ENCODE measurements at regions not wholly inside any gene's neighbourhood (a gene's known extent, or its start where the extent isn't known, plus 50 kb on each side); places are given as distances from the start of the nearest gene placed in this dataset.

DNA sequence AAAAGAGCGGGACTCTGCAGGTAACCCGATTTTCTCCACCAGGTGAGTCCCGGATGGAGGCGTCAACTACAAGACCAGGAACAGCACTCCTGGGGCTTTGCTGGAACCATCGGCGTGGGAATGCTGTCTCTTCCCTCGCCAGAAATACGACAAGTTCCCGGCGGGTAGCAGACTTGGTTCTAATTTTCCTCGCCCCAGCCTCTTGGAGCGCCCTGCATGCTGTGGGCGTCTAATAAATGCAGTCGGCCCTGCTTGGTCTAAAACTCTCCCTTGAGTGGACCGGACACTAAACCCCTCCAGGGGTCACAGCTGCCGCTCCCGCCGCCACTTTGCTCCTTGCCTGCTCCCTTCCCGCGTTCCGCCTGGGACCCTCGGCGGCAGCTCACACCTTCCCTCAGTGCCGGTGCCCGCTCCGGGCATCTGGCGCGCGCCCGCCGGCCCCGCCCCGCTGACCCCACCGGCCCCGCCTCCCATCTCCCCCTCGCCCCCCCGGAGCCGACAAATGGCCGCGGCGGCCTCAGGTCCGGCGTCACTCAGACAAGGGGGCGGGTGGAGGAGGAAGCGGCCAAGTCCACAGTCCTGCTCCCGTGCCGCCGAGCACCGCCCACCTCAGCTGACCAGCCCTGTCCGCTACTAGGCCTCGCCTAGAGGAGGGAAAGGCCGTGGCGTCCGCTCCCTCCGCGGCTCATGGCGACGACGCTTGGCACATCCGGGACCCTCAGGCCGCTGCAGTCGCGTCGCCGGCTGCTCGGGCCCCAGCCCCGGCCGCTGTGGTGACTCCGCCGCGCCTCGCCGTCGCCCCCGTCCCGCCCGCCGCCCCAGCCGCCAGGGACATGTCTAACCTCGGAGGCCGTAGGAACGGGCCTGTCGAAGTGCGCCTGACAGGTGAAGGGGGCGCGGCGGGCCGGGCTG lies 65.8 kb downstream of the KPNA2 start:
- H3K27me3 ChIP-seq (ENCODE audit: low read length), result no peaks in the 10 kb centered on the region
- CTCF ChIA-PET, result no interaction called here
- DNase-seq (peak; percentile 95), ATAC-seq (peak; percentile 99)
- POLR2A ChIA-PET (ENCODE audit: unreplicated experiment), result interaction anchor here (0.6 kb wide), 1 partner anchor 40 kb away, joined by 5 read pairs; no protein-coding TSS in a partner anchor
- peak overlapping the region; percentile 91 for H3K4me2 ChIP-seq (ENCODE audit: low read length)
- no peaks in the 10 kb centered on the region for H3K9me3 ChIP-seq (ENCODE audit: low read length)
- H3K4me1 ChIP-seq (ENCODE audit: insufficient read depth, low read length), result peaks cover 16% of the 10 kb centered on the region
- H2AFZ ChIP-seq (ENCODE audit: low read length), result peak overlapping the region; percentile 93
- H3K9ac ChIP-seq (ENCODE audit: low read length), result peak overlapping the region; percentile 85
- peak overlapping the region; percentile 79 for H3K4me3 ChIP-seq (ENCODE audit: low read length)
- no peaks in the 10 kb centered on the region for H3K9me2 ChIP-seq (replicated peaks; ENCODE audit: low read length)
- TF ChIP-seq, protein P1, sequence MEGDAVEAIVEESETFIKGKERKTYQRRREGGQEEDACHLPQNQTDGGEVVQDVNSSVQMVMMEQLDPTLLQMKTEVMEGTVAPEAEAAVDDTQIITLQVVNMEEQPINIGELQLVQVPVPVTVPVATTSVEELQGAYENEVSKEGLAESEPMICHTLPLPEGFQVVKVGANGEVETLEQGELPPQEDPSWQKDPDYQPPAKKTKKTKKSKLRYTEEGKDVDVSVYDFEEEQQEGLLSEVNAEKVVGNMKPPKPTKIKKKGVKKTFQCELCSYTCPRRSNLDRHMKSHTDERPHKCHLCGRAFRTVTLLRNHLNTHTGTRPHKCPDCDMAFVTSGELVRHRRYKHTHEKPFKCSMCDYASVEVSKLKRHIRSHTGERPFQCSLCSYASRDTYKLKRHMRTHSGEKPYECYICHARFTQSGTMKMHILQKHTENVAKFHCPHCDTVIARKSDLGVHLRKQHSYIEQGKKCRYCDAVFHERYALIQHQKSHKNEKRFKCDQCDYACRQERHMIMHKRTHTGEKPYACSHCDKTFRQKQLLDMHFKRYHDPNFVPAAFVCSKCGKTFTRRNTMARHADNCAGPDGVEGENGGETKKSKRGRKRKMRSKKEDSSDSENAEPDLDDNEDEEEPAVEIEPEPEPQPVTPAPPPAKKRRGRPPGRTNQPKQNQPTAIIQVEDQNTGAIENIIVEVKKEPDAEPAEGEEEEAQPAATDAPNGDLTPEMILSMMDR (conservative IDR thresholded peaks at IDR 0.05; ENCODE audit: low read depth, low read length), result no peak
- TF ChIP-seq EZH2 (IDR thresholded peaks at IDR 0.05; ENCODE audit: low read length, unreplicated experiment), result no peak
- TF ChIP-seq EZH2phosphoT487 (IDR thresholded peaks at IDR 0.05; ENCODE audit: borderline replicate concordance, low read length), result no peak
- H4K20me1 ChIP-seq (ENCODE audit: low read length), result 0 out of 2 replicates have a peak, but pooled peaks cover 7% of the 10 kb centered on the region
- intact Hi-C loops (cut with micrococcal nuclease), result loop anchor here (5.0 kb wide), 1 partner anchor 64 kb away; the partner anchor contains the start of gene KPNA2
- peak overlapping the region; percentile 23; the same call in 1 of the 2 replicates for H3K27ac ChIP-seq (ENCODE audit: low read length)
- H3K79me2 ChIP-seq (ENCODE audit: low read length), result peaks cover 45% of the 10 kb centered on the region
- BruUV-seq (replicated peaks), result TSS peak; percentile 78
- no peaks in the 10 kb centered on the region for H3K36me3 ChIP-seq (ENCODE audit: low read depth, low read length)
- no peaks in the 10 kb centered on the region for H3F3A ChIP-seq (ENCODE audit: low read length, unreplicated experiment)

DNA sequence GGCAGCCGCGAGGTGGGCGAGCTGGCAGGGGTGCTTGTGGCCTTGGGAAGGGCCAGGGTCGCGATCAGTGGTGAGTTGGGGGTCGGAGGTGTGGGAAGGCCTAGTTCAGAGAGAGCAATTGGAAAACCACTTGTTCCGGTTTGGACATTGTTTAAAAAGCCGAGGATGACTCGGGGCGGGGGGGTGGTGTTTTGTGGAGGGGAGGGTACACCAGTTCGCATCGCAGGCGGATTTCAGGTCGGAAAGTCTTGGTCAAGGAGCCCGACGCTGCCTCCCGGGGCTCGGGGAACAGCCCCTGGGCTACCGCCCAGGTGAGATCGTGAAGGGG lies 66.4 kb downstream of the KPNA2 start:
- Histone ChIP-seq H3K4me2 (ENCODE audit: low read length) (peak overlapping the region; percentile 91), H4K20me1 (ENCODE audit: low read length) (0 out of 2 replicates have a peak, but pooled peaks cover 7% of the 10 kb centered on the region), H3K27me3 (ENCODE audit: low read length) (no peaks in the 10 kb centered on the region), H3K4me1 (ENCODE audit: insufficient read depth, low read length) (peaks cover 16% of the 10 kb centered on the region), H3K36me3 (ENCODE audit: low read depth, low read length) (peaks cover 2% of the 10 kb centered on the region; the same call in 1 of the 2 replicates), H3K4me3 (ENCODE audit: low read length) (peak overlapping the region; percentile 79), H3K9ac (ENCODE audit: low read length) (peak overlapping the region; percentile 85), H2AFZ (ENCODE audit: low read length) (peak overlapping the region; percentile 93), H3K9me3 (ENCODE audit: low read length) (no peaks in the 10 kb centered on the region), H3K79me2 (ENCODE audit: low read length) (peaks cover 50% of the 10 kb centered on the region), H3K9me2 (replicated peaks; ENCODE audit: low read length) (no peaks in the 10 kb centered on the region), H3K27ac (ENCODE audit: low read length) (peak overlapping the region; percentile 23; the same call in 1 of the 2 replicates), H3F3A (ENCODE audit: low read length, unreplicated experiment) (no peaks in the 10 kb centered on the region)
- no peak for DNase-seq
- ATAC-seq, result no peak
- POLR2A ChIA-PET (ENCODE audit: unreplicated experiment), result no interaction called here
- CTCF ChIA-PET, result no interaction called here
- no TSS peak for BruUV-seq (replicated peaks)
- no peak for TF ChIP-seq EZH2 (IDR thresholded peaks at IDR 0.05; ENCODE audit: low read length, unreplicated experiment)
- TF ChIP-seq, protein P1 (conservative IDR thresholded peaks at IDR 0.05; ENCODE audit: low read depth, low read length), result no peak
- TF ChIP-seq EZH2phosphoT487 (IDR thresholded peaks at IDR 0.05; ENCODE audit: borderline replicate concordance, low read length), result no peak
- intact Hi-C loops (cut with micrococcal nuclease), result loop anchor here (5.0 kb wide), 1 partner anchor 65 kb away; the partner anchor contains the start of gene KPNA2
